ENCODE measurements at regions not wholly inside any gene's neighbourhood (a gene's known extent, or its start where the extent isn't known, plus 50 kb on each side); places are given as distances from the start of the nearest gene placed in this dataset.

DNA sequence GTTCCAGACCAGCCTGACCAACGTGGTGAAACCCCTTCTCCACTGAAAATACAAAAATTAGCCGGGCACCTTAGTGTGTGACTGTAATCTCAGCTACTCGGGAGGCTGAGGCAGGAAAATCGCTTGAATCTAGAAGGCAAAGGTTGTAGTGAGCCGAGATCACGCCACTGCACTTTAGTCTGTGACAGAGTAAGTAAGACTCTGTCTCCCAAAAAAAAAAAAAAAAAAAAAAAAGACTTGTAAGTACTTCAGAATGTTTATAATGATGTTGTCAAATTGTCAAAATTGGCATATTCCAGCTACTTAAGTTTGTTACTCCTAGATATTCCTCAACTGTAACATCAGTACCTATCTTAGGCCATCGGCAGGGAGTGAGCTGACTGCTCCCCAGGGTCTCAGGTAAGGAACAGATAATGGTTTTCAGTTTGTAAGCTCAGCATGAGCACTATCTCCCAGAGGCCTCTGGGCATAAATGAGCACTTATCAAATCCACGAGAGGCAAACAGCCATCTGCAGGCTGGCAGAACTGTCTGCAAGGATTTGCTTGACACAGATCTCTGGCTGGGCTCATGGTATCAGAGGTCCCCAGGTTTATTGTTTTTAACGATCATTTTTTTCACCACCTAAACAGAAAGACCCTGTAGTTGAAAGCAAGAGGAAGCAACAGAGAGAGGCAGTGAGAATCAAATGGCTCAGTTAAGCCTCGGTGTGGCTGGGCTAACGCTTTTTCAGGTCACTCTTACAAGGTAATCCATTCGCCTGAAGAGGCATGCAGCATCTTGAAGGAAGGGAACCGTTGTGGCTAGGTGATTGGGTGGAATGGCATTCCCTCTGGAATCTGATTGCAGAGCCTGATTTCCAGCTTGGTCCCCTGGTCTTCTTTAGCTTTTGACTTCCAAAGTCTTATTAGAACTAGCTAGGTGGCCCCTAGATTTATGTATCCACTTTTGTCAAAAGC is 115.9 kb downstream of the LY86 start:
- no peak overlapping the region for H3K9ac ChIP-seq (ENCODE audit: low read depth in 1 of 2, low read length in 2 of 2)
- no peak for DNase-seq (ENCODE audit: low spot score)
- peaks cover 0 to 6% (median 0%) of the 10 kb centered on the region in 4 donors for H3K4me1 ChIP-seq (ENCODE audit: control insufficient read depth in 4 of 4, insufficient read depth in 4 of 4, low read length in 3 of 4)
- TF ChIP-seq, protein P1, sequence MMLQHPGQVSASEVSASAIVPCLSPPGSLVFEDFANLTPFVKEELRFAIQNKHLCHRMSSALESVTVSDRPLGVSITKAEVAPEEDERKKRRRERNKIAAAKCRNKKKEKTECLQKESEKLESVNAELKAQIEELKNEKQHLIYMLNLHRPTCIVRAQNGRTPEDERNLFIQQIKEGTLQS (IDR thresholded peaks at IDR 0.05), result no peak
- TF ChIP-seq FOXA2 (IDR thresholded peaks at IDR 0.05), result no peak
- TF ChIP-seq SP1 (IDR thresholded peaks at IDR 0.05), result no peak
- no peak for TF ChIP-seq EGR1 (IDR thresholded peaks at IDR 0.05; ENCODE audit: low read depth in 2 of 2)
- no peak for TF ChIP-seq JUND (IDR thresholded peaks at IDR 0.05)
- TF ChIP-seq FOXA1 (IDR thresholded peaks at IDR 0.05), result no peak
- TF ChIP-seq, protein P2, sequence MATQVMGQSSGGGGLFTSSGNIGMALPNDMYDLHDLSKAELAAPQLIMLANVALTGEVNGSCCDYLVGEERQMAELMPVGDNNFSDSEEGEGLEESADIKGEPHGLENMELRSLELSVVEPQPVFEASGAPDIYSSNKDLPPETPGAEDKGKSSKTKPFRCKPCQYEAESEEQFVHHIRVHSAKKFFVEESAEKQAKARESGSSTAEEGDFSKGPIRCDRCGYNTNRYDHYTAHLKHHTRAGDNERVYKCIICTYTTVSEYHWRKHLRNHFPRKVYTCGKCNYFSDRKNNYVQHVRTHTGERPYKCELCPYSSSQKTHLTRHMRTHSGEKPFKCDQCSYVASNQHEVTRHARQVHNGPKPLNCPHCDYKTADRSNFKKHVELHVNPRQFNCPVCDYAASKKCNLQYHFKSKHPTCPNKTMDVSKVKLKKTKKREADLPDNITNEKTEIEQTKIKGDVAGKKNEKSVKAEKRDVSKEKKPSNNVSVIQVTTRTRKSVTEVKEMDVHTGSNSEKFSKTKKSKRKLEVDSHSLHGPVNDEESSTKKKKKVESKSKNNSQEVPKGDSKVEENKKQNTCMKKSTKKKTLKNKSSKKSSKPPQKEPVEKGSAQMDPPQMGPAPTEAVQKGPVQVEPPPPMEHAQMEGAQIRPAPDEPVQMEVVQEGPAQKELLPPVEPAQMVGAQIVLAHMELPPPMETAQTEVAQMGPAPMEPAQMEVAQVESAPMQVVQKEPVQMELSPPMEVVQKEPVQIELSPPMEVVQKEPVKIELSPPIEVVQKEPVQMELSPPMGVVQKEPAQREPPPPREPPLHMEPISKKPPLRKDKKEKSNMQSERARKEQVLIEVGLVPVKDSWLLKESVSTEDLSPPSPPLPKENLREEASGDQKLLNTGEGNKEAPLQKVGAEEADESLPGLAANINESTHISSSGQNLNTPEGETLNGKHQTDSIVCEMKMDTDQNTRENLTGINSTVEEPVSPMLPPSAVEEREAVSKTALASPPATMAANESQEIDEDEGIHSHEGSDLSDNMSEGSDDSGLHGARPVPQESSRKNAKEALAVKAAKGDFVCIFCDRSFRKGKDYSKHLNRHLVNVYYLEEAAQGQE (IDR thresholded peaks at IDR 0.05), result no peak
- no peak for TF ChIP-seq HNF4A (conservative IDR thresholded peaks at IDR 0.05)
- TF ChIP-seq, protein P3, sequence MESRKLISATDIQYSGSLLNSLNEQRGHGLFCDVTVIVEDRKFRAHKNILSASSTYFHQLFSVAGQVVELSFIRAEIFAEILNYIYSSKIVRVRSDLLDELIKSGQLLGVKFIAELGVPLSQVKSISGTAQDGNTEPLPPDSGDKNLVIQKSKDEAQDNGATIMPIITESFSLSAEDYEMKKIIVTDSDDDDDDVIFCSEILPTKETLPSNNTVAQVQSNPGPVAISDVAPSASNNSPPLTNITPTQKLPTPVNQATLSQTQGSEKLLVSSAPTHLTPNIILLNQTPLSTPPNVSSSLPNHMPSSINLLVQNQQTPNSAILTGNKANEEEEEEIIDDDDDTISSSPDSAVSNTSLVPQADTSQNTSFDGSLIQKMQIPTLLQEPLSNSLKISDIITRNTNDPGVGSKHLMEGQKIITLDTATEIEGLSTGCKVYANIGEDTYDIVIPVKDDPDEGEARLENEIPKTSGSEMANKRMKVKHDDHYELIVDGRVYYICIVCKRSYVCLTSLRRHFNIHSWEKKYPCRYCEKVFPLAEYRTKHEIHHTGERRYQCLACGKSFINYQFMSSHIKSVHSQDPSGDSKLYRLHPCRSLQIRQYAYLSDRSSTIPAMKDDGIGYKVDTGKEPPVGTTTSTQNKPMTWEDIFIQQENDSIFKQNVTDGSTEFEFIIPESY (IDR thresholded peaks at IDR 0.05), result no peak
- H3K27ac ChIP-seq (ENCODE audit: low read depth in 1 of 2, low read length in 2 of 2), result no peak overlapping the region
- H3K27me3 ChIP-seq (ENCODE audit: control insufficient read depth in 4 of 4, insufficient read depth in 4 of 4, low read length in 3 of 4), result no peaks in the 10 kb centered on the region
- H3K9me3 ChIP-seq (ENCODE audit: control insufficient read depth in 4 of 4, low read length in 3 of 4), result no peaks in the 10 kb centered on the region
- H3K36me3 ChIP-seq (ENCODE audit: control insufficient read depth in 4 of 4, insufficient read depth in 3 of 4, low read depth in 1 of 4, low read length in 3 of 4), result no peaks in the 10 kb centered on the region
- no peak overlapping the region for H3K4me3 ChIP-seq (ENCODE audit: low read depth in 1 of 3, low read length in 3 of 3)
- 82% methylated on average over 13 of the region's 13 CpGs for WGBS

DNA sequence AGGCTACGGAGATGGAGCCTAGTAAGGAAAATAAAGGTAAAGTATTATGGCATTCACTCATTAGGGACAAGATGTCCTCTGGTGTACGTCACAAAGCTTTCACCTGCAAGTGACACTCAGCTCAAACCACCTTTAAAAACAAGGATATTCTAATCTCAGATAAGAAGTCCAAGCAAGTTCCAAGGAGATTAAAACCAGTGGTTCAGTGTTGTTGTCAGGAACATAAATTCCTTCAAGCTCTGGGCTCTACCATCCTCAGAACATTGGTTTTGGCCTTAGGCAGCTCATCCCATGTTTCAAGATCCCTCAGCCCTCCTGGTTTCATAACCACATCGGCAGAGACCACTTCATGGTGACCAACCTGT is 116.5 kb downstream of the LY86 start:
- no peak for TF ChIP-seq JUND (IDR thresholded peaks at IDR 0.05)
- TF ChIP-seq, protein P3 (IDR thresholded peaks at IDR 0.05), result no peak
- TF ChIP-seq YY1 (IDR thresholded peaks at IDR 0.05), result no peak
- no peak for TF ChIP-seq NR2F2 (IDR thresholded peaks at IDR 0.05)
- TF ChIP-seq EGR1 (IDR thresholded peaks at IDR 0.05; ENCODE audit: low read depth in 2 of 2), result no peak
- TF ChIP-seq RXRA (IDR thresholded peaks at IDR 0.05), result no peak
- Histone ChIP-seq H3K9me3 (ENCODE audit: control insufficient read depth in 4 of 4, low read length in 3 of 4) (no peaks in the 10 kb centered on the region), H3K4me1 (ENCODE audit: control insufficient read depth in 4 of 4, insufficient read depth in 4 of 4, low read length in 3 of 4) (peaks cover 0 to 6% (median 0%) of the 10 kb centered on the region in 4 donors), H3K36me3 (ENCODE audit: control insufficient read depth in 4 of 4, insufficient read depth in 3 of 4, low read depth in 1 of 4, low read length in 3 of 4) (no peaks in the 10 kb centered on the region), H3K9ac (ENCODE audit: low read depth in 1 of 2, low read length in 2 of 2) (no peak overlapping the region), H3K27ac (ENCODE audit: low read depth in 1 of 2, low read length in 2 of 2) (no peak overlapping the region), H3K27me3 (ENCODE audit: control insufficient read depth in 4 of 4, insufficient read depth in 4 of 4, low read length in 3 of 4) (no peaks in the 10 kb centered on the region), H3K4me3 (ENCODE audit: low read depth in 1 of 3, low read length in 3 of 3) (no peak overlapping the region)
- 95% methylated on average over 3 of the region's 3 CpGs for WGBS
- DNase-seq (ENCODE audit: low spot score), result no peak

All from liver (tissue), 7 donors.